22Rv1 (cell line): ENCODE measurements at regions not wholly inside any gene's neighbourhood (a gene's known extent, or its start where the extent isn't known, plus 50 kb on each side); places are given as distances from the start of the nearest gene placed in this dataset.

ENCODE experiments used
- ZFX ChIP-seq: fragments of 450-650 bp; IDR thresholded peaks from 2 replicates; pipeline ENCODE4 v1.6.1; 2017; ENCODE audit warnings: antibody characterized with exemption, borderline replicate concordance
- TF ChIP-seq, protein P1 (sequence below): fragments of 450-650 bp; IDR thresholded peaks from 2 replicates; pipeline ENCODE4 v1.5.1; 2017; ENCODE audit warnings: mild to moderate bottlenecking

DNA sequence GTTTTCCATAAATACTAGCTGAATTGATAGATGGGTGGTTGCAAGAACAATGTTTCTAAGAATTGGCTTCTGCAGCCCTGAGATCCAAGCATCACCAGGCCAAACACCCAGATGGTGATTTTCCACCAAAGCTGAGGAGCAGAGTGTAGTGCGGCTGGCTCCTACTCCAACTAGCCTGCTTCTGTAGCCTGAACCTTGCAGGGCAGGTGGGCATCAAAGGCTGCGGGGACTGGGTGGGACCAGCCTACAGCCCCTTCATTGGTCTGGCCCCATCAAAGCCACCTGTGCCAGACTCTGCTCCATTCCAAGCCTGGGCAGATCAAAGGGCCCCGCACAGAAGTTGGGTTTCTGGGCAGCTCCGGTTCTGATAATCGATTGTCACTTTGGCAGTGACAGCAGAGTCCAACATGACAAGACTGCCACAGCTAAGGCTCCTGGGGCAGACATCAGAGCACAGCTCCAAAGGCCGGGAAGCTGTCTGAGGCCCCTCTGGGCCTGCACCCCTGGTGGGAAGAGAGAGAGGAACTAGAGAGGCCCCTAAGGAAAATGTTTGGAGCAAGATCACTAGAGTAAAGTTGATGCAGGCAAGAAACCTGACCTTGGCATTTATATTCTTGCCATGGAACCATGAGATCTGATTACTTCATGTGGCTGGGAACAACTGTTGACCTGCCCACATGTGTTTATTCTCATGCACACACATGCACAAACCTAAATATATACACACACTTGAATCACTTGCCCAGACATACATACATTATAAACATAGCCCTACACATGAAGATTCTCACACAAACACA, 582.9 kb downstream of the INSC start:
- TF ChIP-seq, protein P1, sequence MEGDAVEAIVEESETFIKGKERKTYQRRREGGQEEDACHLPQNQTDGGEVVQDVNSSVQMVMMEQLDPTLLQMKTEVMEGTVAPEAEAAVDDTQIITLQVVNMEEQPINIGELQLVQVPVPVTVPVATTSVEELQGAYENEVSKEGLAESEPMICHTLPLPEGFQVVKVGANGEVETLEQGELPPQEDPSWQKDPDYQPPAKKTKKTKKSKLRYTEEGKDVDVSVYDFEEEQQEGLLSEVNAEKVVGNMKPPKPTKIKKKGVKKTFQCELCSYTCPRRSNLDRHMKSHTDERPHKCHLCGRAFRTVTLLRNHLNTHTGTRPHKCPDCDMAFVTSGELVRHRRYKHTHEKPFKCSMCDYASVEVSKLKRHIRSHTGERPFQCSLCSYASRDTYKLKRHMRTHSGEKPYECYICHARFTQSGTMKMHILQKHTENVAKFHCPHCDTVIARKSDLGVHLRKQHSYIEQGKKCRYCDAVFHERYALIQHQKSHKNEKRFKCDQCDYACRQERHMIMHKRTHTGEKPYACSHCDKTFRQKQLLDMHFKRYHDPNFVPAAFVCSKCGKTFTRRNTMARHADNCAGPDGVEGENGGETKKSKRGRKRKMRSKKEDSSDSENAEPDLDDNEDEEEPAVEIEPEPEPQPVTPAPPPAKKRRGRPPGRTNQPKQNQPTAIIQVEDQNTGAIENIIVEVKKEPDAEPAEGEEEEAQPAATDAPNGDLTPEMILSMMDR: no peak
- no peak for TF ChIP-seq ZFX
